ENCODE measurements at regions not wholly inside any gene's neighbourhood (a gene's known extent, or its start where the extent isn't known, plus 50 kb on each side); places are given as distances from the start of the nearest gene placed in this dataset.

- no peak for DNase-seq
These were observed 114.4 kb upstream of the POU1F1 start for GRCh38 chr3:87390821-87391220.

- no peak for DNase-seq
These were observed 114.0 kb upstream of the POU1F1 start for GRCh38 chr3:87390353-87390752.

DNA sequence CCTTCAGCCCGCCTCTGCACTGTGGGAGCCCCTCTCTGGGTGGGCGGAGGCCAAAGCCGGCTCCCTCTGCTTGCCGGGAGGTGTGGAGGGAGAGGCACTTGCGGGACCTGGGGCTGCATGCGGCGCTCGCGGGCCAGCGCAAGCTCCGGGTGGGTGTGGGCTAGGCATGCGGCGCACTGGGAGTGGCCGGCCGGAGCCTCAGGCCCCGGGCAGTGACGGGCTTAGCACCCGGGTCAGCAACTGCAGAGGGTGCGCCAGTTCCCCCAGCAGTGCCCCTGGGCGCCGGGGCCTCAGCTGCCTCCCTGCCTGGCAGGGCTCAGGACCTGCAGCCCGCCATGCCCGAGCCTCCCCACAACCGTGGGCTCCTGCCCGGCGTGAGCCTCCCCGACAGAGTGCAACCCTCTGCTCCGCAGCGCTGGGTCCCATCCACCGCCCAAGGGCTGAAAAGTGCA is 98.9 kb upstream of the POU1F1 start:
- DNase-seq: no peak

DNA sequence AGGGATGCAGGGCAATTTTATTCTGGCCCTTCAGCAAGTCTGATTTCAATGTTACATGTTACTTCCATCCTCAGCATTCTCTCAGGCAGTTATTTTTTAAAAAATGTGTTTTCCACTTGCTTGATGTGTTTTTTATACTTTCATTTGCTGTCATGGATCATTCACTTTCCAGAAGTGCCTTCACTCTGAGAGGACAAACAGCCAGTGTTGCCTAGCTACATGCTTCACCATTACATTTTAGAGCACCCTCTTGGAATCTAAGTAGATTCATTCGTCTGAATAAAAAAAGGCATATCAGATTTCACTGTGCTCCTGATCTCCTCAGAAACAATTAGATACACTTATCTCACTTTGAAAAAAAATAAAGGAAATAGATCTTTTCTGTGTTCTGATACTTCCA is 93.6 kb upstream of the POU1F1 start:
- DNase-seq: no peak

DNA sequence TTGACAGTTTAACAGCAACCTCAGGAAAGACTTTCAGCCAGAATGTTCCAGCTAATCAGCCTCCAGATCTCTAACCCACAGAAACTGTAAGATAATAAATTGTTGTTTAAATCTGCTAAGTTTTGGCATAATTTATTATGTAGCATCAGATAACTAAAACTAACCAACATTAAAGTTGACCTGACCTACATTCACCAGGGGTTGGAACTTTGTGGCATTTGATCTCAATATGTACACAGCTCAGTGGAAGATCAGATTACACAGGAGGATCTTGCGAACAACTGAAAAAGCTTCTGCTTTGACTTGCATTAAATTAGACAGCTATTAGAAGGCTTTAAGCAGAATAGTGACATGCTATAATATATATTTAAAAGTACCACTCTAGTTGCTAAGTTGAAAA is 91.4 kb upstream of the POU1F1 start:
- no peak for DNase-seq

DNA sequence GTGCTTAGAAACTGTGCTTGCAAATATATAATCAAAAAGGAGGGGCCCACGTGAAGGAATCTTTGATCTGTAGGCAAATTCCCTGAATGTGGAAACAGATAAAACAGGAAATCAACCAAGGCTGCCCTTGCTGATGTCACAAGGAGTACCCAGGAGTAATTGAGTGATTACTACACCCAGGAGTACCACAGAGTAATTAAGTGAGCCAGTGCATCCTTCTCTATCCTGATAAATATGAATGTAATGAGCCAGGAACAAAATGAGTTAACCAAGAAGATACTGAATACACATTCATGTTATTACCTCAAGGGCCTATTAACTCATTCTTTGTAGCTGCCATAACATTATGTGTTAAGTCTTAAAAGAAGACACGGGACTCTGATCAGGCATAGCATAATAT is 87.3 kb upstream of the POU1F1 start:
- no peak for DNase-seq

DNA sequence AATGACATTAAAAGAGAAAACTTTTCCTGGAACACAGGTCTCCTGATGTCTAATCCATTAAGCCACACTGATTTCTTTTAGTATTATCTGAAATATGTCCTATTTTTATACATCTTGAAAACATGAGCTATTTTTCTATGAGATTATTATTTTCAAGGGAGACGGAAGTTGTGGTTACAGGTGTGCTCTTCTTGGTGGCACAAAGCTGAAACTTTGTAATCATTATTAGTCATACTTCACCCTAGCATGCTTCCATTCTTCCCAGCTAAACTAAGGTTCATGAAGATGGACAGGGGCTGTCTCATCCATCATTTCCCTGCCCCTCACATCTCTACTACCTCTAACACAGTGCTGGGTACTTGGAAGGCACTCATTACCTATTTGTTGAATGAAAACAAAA is 85.6 kb upstream of the POU1F1 start:
- DNase-seq: no peak

DNA sequence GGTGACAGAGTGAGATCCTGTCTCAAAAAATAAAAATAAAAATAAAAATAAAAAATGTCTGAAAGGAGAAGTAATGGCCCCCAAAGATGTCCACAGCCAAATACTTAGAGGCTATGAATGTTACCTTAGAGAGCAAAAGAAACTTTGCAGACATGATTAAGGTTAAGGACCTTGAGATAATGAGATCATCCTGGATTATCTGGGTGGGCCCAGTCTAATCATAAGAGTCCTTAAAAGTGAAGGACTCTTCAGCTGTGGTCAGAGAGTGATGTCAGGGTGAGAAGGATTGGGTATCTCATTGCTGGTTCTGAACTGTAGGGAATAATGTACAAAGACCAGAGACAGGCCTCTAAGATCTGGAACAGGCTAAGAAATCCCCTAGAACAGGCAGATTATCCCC is 84.9 kb upstream of the POU1F1 start:
- DNase-seq: no peak

DNA sequence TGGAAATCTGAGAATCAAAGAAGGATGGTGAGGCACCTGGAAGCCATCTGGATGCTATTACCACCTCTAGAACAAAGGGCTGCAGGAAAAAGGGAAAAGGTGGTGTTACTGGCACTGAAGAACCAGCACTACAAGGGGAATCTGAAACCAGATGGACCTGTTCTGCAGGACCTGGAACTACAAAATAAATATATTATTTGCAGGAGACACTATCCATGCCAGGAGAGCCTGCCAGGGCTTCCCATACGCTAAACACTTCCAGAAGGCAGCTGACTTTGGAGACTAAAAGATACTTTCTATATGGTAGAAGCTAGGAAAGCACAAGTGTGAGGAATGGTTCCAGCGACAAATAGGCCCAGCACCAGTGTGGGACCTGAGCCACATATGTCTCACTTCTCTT is 83.4 kb upstream of the POU1F1 start:
- DNase-seq: no peak

- no peak for DNase-seq
These were observed 82.6 kb upstream of the POU1F1 start for GRCh38 chr3:87359025-87359424.

DNA sequence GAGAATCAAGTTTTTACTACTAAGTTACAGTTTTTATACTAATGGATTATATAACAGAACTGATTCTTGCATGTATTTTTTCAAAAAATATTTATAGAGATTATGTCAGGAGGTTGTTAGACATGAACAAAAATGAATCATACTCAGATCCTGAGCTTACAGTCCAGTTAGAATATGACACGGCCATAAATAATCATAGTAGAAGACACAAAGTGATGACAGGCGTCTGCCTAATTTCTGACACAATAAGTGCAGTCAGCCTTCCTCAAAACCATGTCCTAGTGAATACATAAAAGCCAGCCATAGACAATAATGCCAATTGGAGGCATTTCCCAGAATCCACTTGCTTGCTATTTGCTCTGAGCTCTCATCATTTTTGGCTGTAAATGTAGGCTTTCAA is 81.7 kb upstream of the POU1F1 start:
- no peak for DNase-seq

DNA sequence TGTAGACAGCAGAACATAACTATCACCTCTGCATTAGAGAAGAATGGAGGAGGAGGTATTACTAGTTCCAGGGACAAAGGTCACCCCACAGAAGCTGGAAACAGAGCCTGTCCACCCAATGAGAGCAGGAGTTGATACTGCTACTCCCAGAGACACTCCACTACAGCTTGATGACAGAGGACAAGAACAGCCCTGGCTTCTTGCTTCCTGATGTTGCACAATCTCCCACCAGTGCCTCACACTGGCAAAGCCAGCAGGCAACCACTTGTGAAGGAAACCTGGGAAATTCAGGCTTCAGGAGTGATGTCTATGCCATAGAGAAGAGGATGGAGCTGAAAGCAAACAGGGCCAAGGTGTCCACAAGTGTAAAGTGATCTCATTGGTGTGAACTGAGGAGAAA is 78.0 kb upstream of the POU1F1 start:
- no peak for DNase-seq

DNA sequence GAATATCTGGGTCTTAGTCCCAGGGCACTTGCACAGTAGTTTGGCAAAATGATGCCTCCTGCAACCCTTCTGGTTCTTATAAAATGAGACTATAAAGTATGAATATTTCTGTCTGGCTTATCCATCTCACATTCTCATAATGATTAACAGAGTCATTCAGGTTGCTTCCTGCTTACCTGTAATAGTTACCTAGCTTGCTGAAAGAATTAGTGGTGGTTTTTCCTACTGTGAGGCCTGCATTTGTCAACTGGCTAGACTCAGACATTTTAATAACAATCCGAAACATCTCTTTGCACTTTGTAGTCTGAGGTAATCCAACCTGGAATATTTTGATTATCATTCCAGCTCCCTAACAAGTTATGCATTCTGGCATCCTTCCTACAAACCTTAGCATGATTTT is 75.6 kb upstream of the POU1F1 start:
- no peak for DNase-seq

DNA sequence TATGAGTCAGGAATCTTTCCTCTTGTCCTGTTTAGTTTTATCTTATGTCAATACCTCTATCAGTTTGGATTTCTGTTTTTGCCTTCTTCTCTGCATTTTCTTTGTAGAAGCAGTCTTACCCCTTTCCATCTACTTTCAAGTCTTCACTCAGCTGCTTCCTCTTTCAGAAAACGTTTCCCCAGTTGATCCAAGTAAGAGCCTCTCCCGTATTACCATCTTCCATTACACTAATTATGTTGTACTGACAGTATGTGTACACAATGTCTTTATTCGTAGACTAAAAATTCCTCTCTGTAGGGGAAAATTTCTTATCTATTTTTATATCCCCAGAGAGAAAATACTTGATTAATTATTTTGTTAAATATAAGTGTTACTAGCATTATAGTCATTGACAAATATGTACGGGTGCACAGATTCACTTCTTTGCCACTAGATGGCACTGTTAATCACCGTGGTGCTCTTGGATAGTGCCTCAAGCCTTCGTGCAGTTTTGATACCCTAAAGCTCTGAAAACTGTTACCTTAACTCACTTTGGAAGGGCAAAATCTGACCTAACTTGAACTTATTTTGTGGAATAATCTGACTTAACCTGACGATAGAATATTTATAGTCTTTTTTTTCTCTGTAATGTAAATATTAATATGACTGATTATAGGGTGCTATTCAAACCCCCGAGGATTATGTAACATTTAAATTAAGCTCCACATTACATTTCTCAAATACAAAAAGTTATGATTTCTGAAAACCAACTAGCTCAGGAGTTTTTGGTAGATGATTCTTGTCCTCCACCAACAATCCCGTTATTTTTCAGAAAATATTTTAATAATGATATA is 74.2 kb upstream of the POU1F1 start:
- DNase-seq: no peak

DNA sequence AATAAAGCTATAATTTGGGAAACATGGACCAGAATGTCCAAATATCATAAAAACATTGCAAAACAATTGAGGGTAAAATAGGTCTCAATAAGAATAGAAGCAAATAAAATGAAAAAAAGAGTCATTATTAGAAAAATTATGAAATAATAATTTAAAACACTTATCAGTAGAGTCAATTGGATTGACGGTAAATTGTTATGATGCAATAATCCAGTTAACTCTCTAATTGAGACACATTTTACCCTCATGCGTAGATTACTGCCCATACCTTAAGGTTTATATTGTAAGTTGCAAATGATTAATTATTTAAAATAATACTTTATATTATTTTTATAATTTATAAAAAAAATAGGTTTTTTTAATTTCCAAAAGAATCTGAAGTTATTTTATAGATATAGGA is 73.4 kb upstream of the POU1F1 start:
- no peak for DNase-seq

DNA sequence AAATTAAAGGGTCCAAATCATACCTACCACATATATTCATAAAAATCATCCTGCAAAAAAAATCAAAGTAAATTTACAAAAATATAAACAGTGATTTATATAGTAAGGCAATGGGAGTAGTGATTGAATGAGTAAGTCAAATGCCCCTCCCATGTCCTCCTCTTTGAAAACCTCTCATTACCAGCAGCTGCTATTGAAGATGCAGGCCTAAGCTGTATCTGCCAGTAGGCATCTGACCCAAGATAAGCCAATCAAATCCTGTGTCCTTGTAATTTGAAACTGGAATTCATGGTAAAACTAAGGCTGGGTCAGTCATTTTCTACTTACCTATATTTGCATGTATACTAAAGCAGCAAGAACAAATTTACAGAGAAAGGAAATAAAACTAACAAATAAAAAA is 60.4 kb upstream of the POU1F1 start:
- no peak for DNase-seq

DNA sequence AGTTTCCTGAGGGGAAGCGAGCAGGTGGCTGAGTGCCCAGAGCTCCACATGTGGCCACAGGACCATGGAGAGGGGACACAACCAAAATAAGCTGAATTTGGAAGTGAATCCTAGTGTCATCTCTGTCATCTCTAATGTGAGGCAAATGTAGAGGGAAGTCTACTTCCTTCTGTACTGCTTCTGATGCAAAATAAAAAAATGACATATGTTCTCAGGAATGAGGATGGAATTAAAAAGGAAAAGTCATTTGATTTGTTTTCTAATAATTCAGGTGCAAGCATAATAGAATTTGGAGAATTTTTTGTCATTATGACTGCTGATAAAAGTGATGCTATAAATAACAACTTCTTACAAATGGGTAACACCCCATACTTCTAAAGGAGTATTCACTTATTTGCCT is 59.5 kb upstream of the POU1F1 start:
- DNase-seq: no peak

GRCh38 chr3:87333393-87333892 is 57.1 kb upstream of the POU1F1 start:
- DNase-seq: no peak

DNA sequence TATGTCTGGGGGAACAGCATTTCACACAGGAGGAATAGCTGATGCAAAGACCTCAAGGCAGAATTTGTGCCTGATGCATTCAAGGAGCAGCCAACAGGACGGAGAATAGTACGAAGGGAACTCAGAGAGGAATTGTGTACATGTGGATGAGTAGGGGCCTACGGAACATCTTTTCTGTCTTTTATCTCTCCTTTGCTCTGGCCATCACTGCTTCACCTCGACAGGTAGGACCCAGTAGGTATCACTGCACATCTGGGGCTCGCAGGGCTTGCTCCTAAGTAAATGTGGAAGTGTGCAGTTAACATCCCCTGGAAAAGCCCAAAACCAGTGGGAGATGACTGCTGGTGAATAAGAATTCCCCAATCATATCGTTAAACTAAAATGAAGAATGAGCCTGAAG is 56.4 kb upstream of the POU1F1 start:
- DNase-seq: no peak

DNA sequence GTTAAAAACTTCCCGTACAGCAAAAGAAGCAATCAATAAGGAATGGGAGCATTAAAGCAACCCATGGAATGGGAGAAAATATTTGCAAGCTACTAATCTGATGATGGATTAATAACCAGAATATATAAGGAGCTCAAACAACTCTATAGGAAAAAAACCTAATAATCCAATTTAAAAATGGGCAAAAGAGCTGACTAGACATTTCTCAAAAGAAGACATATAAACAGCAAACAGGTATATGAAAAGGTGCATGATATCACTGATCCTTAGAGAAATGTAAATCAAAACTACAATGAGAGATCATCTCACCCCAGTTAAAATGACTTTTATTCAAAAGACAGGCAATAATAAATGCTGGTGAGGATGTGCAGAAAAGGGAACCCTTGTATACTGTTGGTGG is 52.7 kb upstream of the POU1F1 start:
- no peak for DNase-seq

Data from activated CD4-positive, alpha-beta T cell treated with anti-CD3 and anti-CD28 coated beads, Interleukin-2, amount 50 U/mL, for 4 hours (primary cell).